NCI-H2171 treated with DMSO at 0.1 percent for 48 hours (cell line): ENCODE measurements at regions not wholly inside any gene's neighbourhood (a gene's known extent, or its start where the extent isn't known, plus 50 kb on each side); places are given as distances from the start of the nearest gene placed in this dataset.
"Not testable (repeated sequence)": the region's sequence is repeated elsewhere in the genome, so short reads cannot be mapped to it uniquely, and the experiment has no call there.

Experiments used
- DNase-seq: peaks from one replicate; lab custom pipeline; 2025; lab: John Stamatoyannopoulos, UW

DNA sequence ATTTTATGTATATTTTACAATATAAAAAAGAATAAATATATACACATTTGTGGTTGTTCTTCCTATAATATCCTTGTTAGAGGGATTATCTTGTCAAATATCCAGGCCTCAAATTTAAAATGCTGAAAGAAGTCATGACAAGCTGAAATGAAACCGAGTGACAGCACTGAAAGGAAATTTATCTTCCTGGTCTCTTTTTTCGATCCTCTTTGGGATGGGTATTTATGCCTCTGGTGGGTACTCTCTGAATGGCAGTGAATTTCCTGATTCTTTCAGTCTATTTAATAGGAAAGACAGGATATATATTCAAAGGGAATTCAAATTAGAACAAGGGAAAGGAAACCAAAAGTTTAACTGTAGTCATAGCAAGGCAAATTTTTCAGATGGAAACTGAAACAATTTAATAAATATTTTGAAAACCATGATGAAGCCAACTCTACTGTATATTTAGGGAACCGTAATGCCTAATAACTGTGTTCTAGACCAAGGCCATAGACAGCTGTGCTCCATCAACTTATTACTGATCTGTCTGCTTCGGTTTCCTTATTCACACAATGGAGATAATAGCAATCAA lies 97.9 kb downstream of the DLEU7 start:
- DNase-seq, result no peak

DNA sequence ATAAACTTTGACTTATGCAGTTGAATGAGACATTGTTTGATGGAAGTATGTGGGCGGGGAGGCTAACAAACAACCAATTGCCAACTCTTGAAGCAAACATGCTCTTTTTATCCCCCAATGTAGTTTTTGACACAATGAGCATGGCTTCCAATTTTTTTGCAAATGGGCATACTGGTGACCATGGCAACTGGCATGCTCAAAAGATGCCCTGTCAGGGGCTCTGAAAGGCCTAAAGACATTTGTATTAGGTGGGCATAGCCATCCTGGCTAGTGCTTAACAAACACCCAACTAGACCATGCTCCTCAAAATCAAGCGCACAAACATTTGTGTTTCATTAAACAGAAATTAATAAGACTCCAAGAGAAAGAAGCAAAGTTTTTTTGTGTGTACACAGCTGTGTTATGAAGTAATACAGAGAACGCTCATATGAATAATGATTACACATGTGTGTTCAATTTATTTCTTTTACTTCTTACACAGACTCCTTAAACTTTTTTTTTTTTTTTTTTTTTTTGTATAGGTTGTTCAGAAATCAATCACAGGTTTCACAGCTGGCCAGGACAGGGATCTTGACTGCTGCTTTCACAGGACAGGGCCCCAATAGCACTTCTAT lies 95.6 kb downstream of the DLEU7 start:
- no peak for DNase-seq

DNA sequence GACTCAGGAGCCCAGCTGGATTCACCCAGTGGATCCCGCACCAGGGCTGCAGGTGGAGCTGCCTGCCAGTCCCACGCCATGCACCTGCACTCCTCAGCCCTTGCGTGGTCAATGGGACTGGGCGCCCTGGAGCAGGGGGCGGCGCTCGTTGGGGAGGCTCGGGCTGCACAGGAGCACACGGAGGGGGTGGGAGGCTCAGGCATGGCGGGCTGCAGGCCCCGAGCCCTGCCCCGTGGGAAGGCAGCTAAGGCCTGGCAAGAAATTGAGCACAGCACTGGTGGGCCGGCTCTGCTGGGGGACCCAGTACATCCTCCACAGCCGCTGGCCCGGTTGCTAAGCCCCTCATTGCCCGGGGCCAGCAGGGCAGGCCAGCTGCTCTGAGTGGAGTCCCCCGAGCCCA lies 90.3 kb downstream of the DLEU7 start:
- DNase-seq, result not testable (repeated sequence)

DNA sequence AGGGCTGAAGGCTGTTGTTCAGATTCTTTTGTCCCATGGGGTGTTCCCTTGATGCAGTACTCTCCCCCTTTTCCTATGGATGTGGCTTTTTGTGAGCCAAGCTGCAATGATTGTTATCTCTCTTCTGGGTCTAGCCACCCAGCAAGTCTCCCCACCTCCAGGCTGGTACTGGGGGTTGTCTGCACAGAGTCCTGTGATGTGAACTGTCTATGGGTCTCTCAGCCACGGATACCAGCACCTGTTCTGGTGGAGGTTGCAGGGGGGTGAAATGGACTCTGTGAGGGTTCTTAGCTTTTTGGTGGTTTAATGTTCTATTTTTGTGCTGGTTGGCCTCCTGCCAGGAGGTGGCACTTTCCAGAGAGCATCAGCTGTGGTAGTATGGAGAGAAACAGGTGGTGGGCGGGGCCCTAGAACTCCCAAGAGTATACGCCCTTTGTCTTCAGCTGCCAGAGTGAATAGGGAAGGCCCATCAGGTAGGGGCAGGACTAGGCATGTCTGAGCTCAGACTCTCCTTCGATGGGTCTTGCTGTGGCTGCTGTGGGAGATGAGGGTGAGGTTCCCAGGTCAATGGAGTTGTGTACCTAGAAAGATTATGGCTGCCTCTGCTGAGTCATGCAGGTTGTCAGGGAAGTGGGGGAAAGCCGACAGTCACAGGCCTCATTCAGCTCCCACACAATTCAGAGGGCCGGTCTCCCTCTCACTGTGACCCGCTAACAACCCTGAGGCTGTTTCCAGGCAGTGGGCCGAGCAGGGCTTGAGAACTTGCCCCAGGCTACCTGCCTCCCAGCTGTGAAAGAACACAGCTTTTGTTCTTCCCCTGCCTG lies 87.4 kb downstream of the DLEU7 start:
- peak; percentile 99 for DNase-seq

DNA sequence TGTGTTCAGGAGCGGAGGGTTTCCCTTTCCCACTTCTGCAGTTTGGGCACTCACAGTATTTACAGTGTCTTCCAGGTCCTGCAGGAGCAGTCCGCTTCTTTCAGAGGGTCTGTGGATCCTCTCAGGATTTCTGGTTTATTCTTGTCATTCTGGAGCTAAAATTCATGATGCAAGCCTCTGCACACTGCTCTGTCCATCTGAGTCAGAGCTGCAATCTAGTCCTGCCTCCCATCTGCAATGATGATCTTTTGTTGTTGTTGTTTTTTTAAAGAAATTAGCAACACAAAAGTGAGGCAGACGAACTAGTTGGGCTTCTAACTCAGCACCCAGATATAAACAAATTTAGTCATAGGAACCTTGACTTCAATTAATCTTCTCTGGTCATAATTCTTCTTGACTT lies 86.5 kb downstream of the DLEU7 start:
- DNase-seq, result no peak

DNA sequence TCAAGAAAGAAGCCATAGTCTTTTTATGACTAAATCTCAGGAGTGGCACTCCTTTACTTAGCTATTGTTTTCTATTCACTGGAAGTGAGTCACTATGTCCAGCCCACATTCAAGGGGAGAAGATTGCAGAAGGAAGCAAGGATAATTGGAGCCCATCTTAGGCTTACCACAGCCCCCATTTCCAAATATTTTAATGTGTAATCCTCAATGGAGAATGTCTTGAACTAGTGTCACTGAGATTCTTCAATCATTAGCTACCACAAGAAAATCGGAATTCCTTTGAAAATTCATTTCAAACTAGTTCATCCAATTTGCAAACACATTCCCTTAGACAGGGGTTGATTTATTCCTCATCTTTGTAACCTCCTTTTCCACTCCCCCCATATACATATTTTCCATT lies 84.7 kb downstream of the DLEU7 start:
- DNase-seq, result no peak

DNA sequence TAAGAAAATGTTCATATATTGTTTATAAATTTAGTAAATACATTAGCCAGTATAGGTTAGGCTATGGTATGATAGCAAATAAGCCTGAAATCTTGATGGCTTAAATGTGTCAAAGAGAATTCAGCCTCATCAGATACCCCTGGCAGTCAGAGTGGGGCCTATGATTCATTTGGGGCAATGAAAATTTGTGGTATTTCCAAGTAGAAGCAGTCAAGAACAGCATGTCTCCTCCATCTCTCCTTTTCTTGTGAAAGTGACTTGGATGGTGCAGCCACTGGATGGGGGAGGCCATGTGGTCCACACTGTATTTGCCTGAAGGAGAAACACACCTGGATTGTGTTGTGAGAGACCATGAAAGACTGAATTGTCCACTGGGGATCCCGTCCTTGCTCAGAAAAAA lies 82.7 kb downstream of the DLEU7 start:
- no peak for DNase-seq

DNA sequence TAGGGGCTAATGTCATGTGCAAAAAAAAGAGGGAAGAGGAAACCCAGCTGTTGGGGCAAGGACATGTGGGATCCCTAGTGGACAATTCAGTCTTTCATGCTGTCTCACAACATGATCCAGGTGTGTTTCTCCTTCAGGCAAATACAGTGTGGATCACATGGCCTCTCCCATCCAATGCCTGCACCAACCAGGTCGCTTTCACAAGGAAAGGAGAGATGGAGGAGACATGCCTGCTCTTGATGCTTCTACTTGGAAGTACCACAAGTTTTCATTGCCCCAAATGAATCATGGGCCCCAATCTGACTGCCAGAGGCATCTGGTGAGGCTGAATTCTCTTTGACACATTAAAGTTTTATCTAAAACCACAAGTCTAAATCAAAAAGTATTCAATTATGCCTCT lies 82.1 kb downstream of the DLEU7 start:
- no peak for DNase-seq

DNA sequence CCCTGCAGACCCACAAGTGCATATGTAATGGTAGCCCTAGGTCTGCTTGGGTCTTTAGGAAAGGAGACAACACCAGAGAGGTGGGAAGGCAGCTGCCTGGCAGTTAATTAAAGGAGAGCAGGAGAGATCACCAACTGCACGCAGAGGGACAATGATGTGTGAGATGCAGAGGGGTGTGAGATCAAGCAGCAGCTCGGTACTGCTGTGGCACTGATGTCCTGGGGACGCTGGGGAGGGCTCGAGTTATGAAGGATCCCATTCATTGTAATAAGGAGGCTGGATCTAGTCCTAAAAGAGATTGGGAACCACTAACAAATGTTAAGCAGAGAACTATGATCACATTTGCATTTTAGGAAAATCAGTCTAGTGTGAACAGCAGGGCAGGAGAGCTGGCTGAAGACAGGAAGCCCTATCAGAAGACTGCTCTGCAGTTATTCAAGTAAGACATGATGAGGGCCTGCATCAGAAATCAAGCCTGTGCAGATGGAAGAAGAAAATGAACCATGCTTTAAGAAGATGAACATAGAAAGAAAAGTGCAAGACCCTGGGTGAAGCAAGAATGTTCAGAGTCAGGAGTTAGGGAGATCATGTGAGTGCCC lies 80.4 kb downstream of the DLEU7 start:
- no peak for DNase-seq

DNA sequence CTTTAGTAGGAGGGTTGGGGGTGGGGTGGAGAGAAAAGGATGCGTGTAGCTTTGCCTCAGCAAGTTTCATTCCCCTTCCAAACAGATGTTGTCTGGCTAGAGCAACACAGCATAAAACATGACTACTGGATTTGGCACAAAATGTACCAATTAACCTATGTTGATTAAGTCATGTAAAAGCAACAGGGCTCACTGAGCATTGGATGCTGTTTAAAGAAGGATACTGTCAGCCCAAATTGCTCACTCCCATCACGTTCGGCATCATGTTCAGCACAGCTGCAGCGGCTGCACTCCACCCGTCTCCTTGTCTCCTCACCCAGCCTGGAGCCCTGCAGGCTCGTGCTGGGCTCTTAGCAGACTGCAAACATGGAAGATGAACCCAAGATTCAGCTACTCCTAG lies 77.5 kb downstream of the DLEU7 start:
- peak; percentile 65 for DNase-seq

DNA sequence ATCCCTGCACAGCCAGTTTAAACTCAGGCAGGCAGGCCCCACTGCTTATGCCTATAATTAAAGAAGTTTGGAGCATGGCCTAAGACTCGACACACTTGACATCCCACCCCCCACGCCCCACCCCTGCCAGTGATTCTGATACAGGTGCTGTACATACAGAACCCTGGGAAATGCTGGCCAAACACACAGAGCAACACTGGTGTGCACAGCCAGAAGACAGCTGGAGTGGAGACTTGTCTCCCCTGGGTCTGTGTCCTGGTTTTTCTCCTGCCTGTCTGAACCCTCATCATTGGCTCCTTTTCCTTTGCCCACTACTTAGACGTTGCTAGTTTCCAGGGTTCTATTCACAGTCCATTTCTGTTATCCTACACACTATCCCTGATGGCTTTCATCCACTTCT lies 76.8 kb downstream of the DLEU7 start:
- no peak for DNase-seq

DNA sequence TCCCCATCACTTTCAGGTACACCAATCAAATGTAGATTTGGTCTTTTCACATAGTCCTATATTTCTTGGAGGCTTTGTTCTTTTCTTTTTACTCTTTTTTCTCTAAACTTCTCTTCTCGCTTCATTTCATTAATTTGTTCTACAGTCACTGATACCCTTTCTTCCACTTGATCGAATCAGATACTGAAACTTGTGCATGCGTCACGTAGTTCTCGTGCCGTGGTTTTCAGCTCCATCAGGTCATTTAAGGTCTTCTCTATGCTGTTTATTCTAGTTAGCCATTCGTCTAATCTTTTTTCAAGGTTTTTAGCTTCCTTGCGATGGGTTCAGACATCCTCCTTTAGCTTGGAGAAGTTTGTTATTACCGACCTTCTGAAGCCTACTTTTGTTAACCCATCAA lies 70.6 kb downstream of the DLEU7 start:
- not testable (repeated sequence) for DNase-seq
